HG02678 (cell line): ENCODE measurements at regions not wholly inside any gene's neighbourhood (a gene's known extent, or its start where the extent isn't known, plus 50 kb on each side); places are given as distances from the start of the nearest gene placed in this dataset.
"Not testable (repeated sequence)": the region's sequence is repeated elsewhere in the genome, so short reads cannot be mapped to it uniquely, and the experiment has no call there.

Source experiments
- ATAC-seq: cut with Tn5 transposase; IDR thresholded peaks from one replicate; pipeline ENCODE4 v1.9.1; 2021; ENCODE audit warnings: mild to moderate bottlenecking, moderate library complexity; ENCODE audit not compliant: unreplicated experiment

GRCh38 chr16:73966851-73967250 is 329.8 kb upstream of the PSMD7 start:
- no peak for ATAC-seq

DNA sequence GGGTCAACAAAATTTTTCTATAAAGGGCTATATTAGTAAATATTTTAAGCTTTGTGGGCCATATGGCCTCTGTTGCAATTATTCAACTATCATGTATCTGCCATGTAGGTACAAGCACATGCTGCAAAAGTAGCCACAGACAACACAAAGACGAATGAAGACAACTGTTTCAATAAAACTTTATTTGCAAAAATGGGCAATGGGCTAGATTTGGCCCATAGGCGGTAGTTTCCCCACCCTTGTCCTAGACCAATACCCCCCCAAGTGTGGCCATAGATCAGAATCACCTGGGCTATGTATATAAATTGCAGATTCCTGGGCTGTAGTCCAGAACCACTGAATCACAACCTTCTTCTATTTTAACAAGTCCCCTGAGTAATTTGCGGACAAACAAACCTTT is 331.0 kb upstream of the PSMD7 start:
- ATAC-seq = no peak

DNA sequence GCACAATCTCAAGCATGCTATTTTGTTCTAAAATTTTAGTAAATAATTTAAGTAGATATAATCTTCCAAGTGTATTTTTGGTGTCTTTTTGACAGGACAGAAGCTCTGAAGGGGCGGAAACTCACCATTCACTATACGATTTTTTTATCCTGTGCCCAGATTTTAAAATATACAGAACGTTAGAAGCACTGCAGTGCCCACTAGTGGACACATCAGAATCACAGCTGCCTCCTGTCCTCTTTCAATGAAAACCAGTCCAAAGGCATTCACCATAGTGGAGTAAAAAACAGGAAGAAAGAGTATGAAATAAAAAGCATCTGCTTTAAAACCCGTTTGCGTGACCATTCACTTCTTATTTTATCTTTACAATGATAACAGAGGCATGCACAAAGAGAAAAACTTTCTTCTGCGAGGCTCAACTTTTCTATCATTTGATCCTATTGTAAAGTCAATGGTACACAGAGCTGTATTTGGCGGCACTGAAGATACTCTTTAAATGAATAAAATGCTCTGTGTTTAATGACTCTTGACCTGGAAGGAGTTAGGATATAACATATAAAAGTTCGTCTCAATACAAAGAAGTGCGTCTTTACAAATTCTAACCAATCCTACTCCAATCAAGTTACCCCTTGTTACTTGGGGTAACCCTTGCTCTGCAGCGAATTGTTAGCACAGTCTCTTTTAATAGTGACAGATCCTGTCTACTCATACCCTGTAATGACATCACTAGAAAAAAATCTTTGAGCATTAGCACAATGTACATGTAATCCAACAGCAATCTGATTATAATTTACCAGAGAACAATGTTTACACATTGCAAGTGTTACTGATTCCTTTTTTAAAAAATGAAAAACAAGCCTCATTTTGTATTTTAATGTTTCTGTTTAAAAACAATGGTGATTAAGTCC is 339.8 kb upstream of the PSMD7 start:
- ATAC-seq = peak; percentile 67

- ATAC-seq = no peak
These were observed 340.9 kb upstream of the PSMD7 start for GRCh38 chr16:73955702-73956101.

- no peak for ATAC-seq
These were observed 341.4 kb upstream of the PSMD7 start for GRCh38 chr16:73955255-73955654.

GRCh38 chr16:73951481-73951880 is 345.1 kb upstream of the PSMD7 start:
- no peak for ATAC-seq

DNA sequence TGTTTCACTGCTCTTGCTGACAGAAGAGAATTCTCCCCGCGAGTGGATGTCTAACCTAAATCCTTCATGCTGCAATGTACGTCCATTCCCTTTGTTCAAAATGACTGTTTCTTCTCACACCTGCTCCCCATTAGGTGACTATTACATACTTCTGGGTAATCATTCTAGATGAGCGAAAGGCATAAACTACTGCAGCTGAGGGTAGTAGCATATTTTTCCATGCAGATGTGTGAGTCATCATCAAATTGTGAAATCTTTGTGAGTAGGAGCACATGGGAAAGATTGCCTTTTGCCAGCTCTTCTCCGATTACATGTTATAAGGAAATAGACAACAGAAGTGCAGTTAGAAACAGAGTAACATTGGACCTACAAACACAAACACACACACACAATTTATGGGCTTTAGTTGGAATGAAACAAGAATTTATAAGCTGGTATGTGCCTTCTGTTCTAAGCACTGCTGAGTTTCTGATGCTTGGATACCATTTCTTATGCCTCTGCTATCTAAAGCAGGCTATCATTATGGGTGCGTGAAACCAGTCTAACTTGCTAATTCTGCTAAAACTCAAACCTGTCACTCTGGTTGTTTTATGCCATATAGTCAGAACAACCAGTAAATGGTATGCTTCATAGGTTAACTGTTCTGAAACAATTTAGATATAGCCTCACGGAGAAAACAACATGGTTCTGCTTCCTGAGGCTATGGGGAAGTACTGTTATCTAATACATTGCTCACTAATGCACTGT is 346.9 kb upstream of the PSMD7 start:
- ATAC-seq = no peak

DNA sequence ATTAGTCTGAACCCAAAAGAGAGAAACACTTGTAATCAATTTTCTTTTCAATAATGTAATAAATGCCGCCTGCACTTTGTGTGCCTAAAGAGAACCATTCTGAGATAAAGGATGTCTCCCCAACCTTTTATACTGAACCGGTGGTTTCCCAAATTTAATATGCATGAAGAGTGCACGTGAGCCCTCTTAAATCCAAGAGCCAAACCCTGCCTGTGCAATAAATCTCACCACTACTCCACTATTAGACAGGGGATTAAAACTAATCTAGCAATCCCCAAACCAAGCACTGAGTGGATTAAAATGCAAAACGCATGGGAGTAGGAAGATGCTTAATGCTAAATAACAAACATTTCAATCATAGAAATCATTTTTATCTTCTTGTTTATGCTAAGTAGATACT is 351.0 kb upstream of the PSMD7 start:
- no peak for ATAC-seq

- ATAC-seq = not testable (repeated sequence)
These were observed 353.4 kb upstream of the PSMD7 start for GRCh38 chr16:73943184-73943583.

DNA sequence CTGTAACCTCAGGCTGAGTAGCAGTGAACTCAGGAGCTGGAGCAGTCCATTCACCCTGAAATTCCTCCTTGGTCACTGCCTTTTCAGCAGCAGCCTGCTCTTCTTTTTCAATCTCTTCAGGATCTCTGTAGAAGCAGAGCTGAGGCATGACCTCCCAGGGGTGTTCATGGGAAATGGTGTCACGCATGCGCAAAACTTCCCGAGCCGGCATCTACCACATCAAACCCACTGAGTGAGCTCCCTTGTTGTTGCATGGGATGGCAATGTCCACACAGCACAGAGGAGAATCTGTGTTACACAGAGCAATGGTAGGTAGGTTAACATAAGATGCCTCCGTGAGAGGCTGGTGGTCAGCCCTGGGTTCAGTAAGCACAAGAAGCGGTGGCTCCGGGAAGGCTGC is 355.8 kb upstream of the PSMD7 start:
- not testable (repeated sequence) for ATAC-seq

- ATAC-seq = no peak
These were observed 372.7 kb upstream of the PSMD7 start for GRCh38 chr16:73923951-73924350.

GRCh38 chr16:73921295-73921694 is 375.3 kb upstream of the PSMD7 start:
- ATAC-seq = no peak

- ATAC-seq = no peak
These were observed 379.6 kb upstream of the PSMD7 start for GRCh38 chr16:73916829-73917594.

DNA sequence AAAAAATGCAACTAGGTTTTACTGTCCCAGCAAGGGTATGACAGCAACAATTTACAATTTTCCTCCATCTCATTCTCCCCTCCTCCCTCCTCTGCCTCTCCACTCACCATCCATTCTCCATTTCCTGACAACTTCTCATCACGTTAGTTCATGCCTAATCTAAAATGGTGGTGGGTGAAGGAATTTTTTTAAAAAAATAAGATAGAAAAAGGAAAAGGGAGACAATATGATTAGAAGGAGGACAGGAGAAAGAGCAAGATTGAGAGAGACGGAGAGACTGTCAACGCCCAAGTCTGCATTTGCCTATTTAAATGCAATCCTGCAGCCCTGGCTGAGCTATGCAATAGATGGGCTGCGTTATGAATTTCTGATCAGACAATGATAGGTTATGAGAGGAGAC is 380.7 kb upstream of the PSMD7 start:
- no peak for ATAC-seq

DNA sequence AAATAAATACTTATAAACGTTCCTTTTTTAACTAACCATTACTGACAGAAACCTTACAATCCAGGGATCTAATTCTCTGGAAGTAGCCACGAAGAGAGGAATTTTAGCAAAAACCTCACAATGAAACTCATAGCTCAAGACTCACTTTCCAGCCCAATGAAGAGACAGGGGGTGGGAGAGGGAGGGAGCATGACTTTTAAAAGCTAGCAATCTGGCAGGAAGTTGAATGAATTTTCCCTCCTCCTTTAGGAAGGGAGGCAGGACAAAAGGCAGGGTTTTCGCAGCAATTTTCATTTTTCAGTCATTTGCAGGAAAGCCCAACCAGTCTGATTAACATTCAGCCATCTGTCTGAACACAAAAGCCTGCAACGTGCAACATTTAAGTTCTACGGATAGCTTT is 381.5 kb upstream of the PSMD7 start:
- ATAC-seq = no peak

DNA sequence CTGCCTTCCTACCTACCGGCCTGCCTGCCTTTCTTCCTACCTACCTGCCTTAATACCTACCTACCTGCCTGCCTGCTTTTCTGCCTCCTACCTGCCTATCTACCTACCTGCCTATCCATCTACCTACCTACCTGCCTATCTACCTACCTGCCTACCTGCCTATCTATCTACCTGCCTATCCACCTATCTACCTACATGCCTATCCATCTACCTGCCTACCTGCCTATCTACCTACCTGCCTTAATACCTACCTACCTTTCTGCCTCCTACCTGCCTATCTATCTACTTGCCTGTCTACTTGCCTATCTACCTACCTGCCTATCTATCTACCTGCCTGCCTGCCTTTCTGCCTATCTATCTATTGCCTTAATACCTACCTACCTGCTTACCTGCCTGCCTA is 383.8 kb upstream of the PSMD7 start:
- no peak for ATAC-seq

- no peak for ATAC-seq
These were observed 384.3 kb upstream of the PSMD7 start for GRCh38 chr16:73912281-73912680.

DNA sequence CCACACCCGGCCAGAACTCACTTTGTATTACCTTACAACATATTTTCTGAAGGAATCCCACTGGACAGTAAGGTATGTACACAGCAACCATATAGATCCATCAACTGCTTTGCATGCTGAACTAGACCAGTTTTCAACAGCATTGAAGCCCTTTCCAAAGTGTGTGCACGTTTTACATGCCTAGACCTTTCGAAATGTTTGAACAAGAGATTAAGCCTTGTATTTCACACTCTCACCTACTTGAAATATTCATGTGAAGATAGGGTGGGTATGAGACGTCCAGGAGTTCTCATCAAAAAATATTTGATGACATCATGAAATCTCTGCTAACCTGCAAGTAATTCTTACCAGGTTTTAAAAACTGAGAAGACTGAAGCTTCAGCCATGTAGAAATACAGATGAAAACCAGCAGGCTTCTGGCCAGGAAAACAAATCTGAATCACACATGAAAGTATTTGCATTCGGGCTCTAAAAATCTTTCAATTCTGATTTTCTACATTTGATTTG is 387.0 kb upstream of the PSMD7 start:
- ATAC-seq = no peak

GRCh38 chr16:73891129-73891542 is 405.5 kb upstream of the PSMD7 start:
- ATAC-seq = no peak

DNA sequence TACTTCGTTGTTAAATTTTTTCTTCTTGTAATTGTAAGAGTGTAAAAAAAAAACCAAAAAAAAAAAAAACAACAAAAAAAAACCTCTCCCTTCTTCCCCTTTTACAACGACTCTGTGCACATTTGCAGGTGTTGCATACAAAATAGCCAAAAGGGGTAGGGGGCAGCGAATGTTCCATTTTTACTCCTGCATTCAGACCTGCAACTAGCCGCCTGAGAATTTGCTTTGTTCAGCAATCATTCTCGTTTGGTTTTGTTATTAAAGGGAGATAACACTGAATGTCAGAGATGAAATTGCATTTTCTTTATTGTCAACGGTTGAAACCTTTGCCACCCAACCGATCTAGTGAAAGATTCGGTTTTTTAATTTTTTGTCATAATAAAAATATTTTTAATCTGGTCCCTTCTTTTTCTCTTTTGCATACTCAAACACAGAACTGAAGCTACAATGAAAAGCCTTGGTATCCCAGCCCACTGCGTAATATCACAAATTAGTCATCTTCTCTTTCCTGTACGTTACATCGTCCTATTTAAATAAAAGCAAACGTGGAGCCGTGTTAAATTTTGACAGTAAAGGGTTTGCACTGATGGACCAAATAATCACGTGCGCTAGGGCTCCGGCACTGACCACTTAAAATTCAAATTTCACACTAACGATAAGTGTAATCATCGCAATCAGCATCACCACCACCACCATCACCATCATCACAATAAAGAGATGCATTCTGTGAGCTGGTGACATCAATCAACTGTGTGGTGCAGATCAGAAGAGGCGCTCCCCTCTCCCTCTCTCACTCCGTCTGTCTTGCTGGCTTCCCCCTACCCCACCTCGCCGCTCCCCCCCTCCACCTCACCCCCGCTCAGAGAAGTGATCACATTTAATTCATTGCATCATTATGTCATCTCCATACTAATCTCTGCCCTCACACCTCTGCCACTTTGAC is 406.2 kb upstream of the PSMD7 start:
- ATAC-seq = no peak
